ENCODE measurements at regions not wholly inside any gene's neighbourhood (a gene's known extent, or its start where the extent isn't known, plus 50 kb on each side); places are given as distances from the start of the nearest gene placed in this dataset.

DNA sequence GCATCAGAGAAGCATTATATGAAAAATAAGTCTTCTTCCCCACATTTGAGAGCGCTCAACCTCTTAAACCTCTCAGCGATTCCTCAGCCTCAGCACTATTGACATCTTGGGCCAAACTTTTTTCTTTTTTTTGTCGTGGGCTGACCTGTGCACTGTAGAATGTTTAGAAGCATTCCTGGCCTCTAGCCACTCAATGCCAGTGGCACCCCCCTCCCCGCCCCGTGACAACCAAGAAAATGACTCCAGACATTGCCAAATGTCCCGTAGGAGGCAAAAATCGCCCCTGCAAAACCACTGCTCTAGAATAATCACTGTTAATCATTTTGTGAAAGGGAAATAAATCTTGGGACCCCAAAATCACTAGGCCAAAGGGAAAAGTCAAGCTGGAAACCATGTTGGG, 129.1 kb upstream of the BOD1 start:
- DNase-seq (ENCODE audit: insufficient read length, low spot score) (no peak), FAIRE-seq (no peak)
- TF ChIP-seq TAF1 (IDR thresholded peaks at IDR 0.05; ENCODE audit: low read depth, low read length) (no peak), PAX5 (IDR thresholded peaks at IDR 0.05; ENCODE audit: insufficient read depth, low read length, severe bottlenecking) (no peak), POLR2A (IDR thresholded peaks at IDR 0.05; ENCODE audit: low read depth, low read length) (no peak), SPI1 (IDR thresholded peaks at IDR 0.05; ENCODE audit: low read depth, low read length) (no peak), POLR2AphosphoS5 (IDR thresholded peaks at IDR 0.05; ENCODE audit: low read depth, low read length) (no peak), POU2F2 (IDR thresholded peaks at IDR 0.05; ENCODE audit: low read depth, low read length) (no peak)

DNA sequence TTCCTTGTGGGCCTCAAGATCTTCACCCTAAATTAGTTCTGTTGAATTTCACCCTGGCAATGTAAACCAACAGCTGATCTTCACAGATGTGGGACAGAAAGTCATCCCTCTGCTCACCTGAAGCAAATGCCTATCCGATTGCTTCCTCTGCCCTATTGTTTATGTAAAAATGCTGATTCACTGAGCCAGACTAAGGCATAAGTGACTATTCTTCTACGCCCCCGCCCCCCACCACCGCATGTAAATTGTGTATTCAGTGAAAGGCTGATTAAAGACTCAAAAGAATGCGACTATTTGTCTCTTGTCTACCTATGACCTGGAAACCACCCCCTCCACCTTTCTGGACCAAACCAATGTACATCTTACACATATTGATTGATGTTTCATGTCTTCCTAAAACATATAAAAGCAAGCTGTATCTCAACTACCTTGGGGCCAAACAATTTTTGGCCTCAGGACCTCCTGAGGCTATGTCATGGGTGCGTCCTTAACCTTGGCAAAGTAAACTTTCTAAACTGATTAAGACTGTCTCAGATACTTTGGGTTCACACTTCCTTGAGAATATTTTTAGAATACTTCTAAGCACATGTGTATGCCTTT, 129.7 kb upstream of the BOD1 start:
- DNase-seq (ENCODE audit: insufficient read length, low spot score) = no peak
- FAIRE-seq = peak; percentile 5
- TF ChIP-seq SPI1 (IDR thresholded peaks at IDR 0.05; ENCODE audit: low read depth, low read length) (no peak), TAF1 (IDR thresholded peaks at IDR 0.05; ENCODE audit: low read depth, low read length) (no peak), POLR2AphosphoS5 (IDR thresholded peaks at IDR 0.05; ENCODE audit: low read depth, low read length) (no peak), PAX5 (IDR thresholded peaks at IDR 0.05; ENCODE audit: insufficient read depth, low read length, severe bottlenecking) (no peak), POLR2A (IDR thresholded peaks at IDR 0.05; ENCODE audit: low read depth, low read length) (no peak), POU2F2 (IDR thresholded peaks at IDR 0.05; ENCODE audit: low read depth, low read length) (no peak)

DNA sequence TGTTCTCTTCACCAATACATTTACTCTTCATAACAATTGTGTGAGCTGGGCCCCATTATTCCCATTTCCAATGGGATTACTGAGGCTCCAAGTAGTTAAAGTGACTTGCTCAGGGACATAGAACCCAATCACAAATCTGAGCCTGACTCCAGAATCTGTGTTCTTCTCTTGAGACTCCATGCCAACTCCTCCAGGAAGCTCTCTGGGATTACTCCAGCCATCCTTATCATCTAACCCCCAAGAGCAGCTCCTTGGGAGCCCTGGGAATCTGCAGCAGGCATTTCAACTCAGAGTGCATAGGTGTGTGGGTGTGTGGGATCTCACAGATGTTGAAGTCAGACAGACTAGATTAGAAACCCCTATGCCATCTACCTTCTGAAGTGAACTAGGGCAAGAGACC, 131.4 kb upstream of the BOD1 start:
- no peak for TF ChIP-seq TAF1 (IDR thresholded peaks at IDR 0.05; ENCODE audit: low read depth, low read length)
- no peak for TF ChIP-seq SPI1 (IDR thresholded peaks at IDR 0.05; ENCODE audit: low read depth, low read length)
- no peak for TF ChIP-seq POLR2A (IDR thresholded peaks at IDR 0.05; ENCODE audit: low read depth, low read length)
- no peak for DNase-seq (ENCODE audit: insufficient read length, low spot score)
- FAIRE-seq = no peak

DNA sequence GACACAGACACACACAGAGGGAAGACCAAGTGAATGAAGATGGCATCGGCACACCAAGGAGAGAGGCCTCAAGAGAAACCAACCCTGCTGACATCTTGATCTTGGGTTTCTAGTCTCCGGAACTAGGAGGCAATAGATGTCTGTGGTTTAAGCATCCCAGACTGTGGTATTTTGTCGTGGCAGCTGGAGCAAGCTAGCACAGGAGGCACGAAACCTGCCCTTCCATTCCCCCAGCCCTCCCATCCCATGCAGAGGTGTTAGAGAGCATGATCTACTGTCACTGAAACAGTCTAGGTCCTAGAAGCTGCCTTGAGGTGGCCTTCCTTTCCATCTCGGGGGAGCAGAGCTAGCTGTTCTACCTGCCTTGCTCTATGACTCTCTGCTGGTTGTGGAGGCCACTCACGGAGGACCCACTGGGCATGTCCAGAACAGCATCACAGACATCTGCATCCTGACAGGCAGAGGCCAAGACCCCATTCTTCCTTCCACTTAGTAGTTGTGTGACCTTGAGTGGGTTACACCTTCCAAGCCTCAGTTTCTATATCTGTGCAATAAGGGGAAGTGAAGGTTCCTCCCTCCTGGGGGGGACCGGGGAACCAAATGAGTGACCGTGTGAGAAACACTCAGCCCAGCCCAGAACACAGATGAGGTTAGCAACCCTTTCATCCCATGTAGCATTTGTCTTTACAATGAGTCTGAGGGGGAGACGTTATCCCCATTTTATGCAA, 134.3 kb upstream of the BOD1 start:
- DNase-seq (ENCODE audit: insufficient read length, low spot score) (no peak), FAIRE-seq (peak; percentile 31)
- TF ChIP-seq POLR2AphosphoS5 (IDR thresholded peaks at IDR 0.05; ENCODE audit: low read depth, low read length) (no peak), SPI1 (IDR thresholded peaks at IDR 0.05; ENCODE audit: low read depth, low read length) (peak; percentile 66)

DNA sequence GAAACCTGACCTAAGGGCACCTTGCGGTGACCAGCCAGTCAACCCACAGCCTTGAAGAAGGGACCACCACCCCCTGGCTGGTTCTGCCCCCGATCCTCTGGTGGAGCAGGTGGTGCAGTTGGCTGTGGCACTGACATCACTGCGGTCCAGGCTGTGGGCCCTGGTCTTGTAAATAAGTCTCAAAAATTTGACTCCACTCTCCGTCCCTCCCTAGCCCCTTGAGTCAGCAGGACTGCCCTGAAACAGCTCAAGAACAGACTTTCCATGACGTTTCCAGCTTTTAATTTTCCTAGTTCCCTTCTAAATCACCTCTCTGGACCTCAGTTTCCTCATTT, 134.8 kb upstream of the BOD1 start:
- no peak for FAIRE-seq

DNA sequence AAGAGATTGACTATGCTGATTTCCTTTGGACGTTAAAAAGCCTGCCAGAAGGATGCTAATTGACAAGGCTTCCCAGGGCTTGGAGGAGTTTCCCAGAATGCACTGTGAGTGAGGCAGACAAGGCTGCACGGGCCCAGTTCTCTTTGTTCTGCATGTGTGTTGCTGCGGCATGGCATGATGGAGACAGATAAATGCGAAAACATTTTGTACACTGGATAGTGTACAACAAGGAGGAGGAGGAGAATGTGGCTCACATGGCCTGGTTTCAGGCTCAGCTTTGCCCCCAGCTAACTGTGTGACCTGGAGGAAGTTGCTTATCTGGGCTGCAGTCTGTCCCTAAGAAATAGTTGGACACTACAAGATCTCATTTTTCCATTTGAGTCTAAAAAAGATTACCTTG, 135.5 kb upstream of the CPEB4 start:
- FAIRE-seq (no peak), DNase-seq (ENCODE audit: insufficient read length, low spot score) (no peak)
- TF ChIP-seq POLR2AphosphoS5 (IDR thresholded peaks at IDR 0.05; ENCODE audit: low read depth, low read length) = no peak
- TF ChIP-seq PAX5 (IDR thresholded peaks at IDR 0.05; ENCODE audit: insufficient read depth, low read length, severe bottlenecking) = no peak
- TF ChIP-seq SPI1 (IDR thresholded peaks at IDR 0.05; ENCODE audit: low read depth, low read length) = no peak
- TF ChIP-seq TAF1 (IDR thresholded peaks at IDR 0.05; ENCODE audit: low read depth, low read length) = no peak
- TF ChIP-seq POU2F2 (IDR thresholded peaks at IDR 0.05; ENCODE audit: low read depth, low read length) = no peak
- TF ChIP-seq POLR2A (IDR thresholded peaks at IDR 0.05; ENCODE audit: low read depth, low read length) = no peak

More for the DNA sequence above, 134.8 kb upstream of the BOD1 start:
- no peak for DNase-seq (ENCODE audit: insufficient read length, low spot score)
- TF ChIP-seq POLR2A (IDR thresholded peaks at IDR 0.05; ENCODE audit: low read depth, low read length) (no peak), POU2F2 (IDR thresholded peaks at IDR 0.05; ENCODE audit: low read depth, low read length) (no peak), TAF1 (IDR thresholded peaks at IDR 0.05; ENCODE audit: low read depth, low read length) (no peak), PAX5 (IDR thresholded peaks at IDR 0.05; ENCODE audit: insufficient read depth, low read length, severe bottlenecking) (no peak), SPI1 (IDR thresholded peaks at IDR 0.05; ENCODE audit: low read depth, low read length) (no peak), POLR2AphosphoS5 (IDR thresholded peaks at IDR 0.05; ENCODE audit: low read depth, low read length) (no peak)

DNA sequence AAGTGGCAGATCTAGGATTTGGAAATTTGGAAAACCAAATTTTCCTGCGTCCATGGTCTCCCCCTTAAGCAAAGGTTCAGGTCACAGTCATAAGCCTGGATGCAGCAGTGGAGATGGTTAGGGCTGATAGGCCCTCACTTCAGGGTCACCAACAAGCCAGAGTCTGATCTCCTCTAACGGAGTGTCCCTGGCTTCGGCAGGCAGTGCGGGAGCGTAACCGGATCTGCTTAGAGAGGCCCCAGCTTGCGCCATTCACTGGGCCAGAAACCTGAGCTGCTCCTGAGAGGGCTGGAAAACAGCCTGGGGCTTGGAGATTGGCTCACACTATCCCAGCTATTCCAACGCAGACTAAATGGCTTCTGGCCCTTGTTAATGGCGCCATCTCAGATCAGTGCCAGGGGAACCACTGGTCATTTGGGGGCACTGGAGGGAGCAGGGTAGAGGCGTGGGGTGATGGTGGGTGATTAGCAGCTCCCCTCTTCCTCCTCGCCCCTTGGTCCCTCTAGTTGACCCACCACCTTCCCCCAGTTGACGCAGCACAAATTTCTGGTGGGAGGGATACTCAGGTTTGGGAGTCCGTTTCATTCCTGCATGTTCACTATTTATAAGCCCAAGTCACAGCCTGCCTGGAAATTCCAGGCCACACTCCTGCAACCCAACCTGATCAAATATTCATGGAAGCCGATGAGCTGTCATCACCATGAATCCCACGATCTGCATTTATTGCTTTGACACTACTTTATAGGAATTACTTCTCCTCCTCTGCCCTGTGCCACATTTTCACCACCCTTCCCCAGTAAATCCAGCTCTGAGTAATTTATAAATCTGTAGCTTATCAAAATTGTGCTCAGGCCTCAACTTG, 134.6 kb upstream of the CPEB4 start:
- FAIRE-seq (no peak), DNase-seq (ENCODE audit: insufficient read length, low spot score) (no peak)
- TF ChIP-seq POU2F2 (IDR thresholded peaks at IDR 0.05; ENCODE audit: low read depth, low read length) (no peak), POLR2AphosphoS5 (IDR thresholded peaks at IDR 0.05; ENCODE audit: low read depth, low read length) (no peak), PAX5 (IDR thresholded peaks at IDR 0.05; ENCODE audit: insufficient read depth, low read length, severe bottlenecking) (no peak)

DNA sequence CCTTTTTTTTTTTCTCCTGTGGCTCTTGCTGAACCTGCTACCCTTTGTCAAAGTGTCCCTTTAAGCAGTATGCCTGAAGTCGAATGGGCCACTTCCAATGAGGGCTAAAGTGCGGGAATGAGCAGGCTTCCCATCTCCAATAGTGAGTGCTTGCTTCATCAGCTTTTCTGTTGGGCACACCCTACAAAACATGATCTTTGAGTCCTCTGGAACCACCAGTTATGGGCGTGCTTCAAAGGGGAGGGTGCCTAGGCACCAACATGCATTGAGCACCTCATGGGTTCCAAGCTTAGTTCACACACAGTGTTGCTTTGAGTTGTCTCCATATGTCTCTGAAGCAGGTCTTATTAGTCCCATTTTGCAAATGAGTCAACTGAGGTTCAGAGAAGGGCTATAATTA, 132.8 kb upstream of the CPEB4 start:
- DNase-seq (ENCODE audit: insufficient read length, low spot score) = no peak
- no peak for FAIRE-seq
- TF ChIP-seq TAF1 (IDR thresholded peaks at IDR 0.05; ENCODE audit: low read depth, low read length) (no peak), POLR2A (IDR thresholded peaks at IDR 0.05; ENCODE audit: low read depth, low read length) (no peak), POLR2AphosphoS5 (IDR thresholded peaks at IDR 0.05; ENCODE audit: low read depth, low read length) (no peak), SPI1 (IDR thresholded peaks at IDR 0.05; ENCODE audit: low read depth, low read length) (no peak)

DNA sequence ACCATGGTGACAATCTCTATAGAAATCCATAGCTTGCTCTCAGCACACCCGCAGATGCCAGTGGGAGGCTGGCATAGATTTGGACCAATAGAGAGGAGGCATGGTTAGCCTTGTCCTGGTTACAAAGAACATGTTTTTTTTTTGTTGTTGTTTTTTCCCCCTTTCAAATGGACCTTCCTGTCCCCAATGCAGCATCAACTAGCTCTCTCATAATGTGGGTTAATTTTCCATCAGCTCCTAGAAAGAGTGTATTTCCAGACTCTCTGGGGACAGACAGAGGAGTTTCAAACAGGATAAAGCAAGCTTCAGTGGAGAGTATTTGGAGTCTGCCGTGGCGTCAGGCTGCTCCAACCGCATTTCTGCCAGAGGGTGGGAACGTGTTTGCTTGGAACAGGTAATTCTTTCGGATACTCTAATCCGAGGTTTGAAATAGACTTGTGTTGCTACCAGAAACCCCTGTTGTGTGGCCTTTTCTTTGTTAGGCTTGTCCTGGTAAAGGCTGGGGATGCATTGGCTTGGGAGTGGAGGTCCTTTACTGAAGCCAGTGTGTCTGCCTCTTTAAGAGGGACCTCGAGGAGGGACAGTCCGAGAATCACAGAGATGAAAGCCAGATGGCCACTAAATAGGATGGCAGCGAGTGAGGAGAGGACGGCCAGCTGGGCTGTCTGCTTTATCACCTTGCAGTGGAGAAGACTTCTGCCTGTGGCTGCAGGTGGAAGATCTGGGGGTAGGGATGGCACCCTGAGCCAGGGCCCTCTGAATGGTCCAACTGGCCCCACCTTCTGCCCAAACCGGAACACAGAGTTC, 130.5 kb upstream of the CPEB4 start:
- DNase-seq (ENCODE audit: insufficient read length, low spot score) (no peak), FAIRE-seq (no peak)
- TF ChIP-seq SPI1 (IDR thresholded peaks at IDR 0.05; ENCODE audit: low read depth, low read length) = no peak
- no peak for TF ChIP-seq POLR2AphosphoS5 (IDR thresholded peaks at IDR 0.05; ENCODE audit: low read depth, low read length)
- TF ChIP-seq POU2F2 (IDR thresholded peaks at IDR 0.05; ENCODE audit: low read depth, low read length) = no peak
- no peak for TF ChIP-seq PAX5 (IDR thresholded peaks at IDR 0.05; ENCODE audit: insufficient read depth, low read length, severe bottlenecking)
- no peak for TF ChIP-seq POLR2A (IDR thresholded peaks at IDR 0.05; ENCODE audit: low read depth, low read length)
- no peak for TF ChIP-seq TAF1 (IDR thresholded peaks at IDR 0.05; ENCODE audit: low read depth, low read length)

All from GM12891 (cell line).